Loucy (cell line): ENCODE measurements at regions not wholly inside any gene's neighbourhood (a gene's known extent, or its start where the extent isn't known, plus 50 kb on each side); places are given as distances from the start of the nearest gene placed in this dataset.

Source experiments
- H2AFZ ChIP-seq: fragments of 200-600 bp; sonication (generic); 2 replicates; pipeline ENCODE4 v1.6.0; 2016; ENCODE audit warnings: antibody characterized with exemption, mild to moderate bottlenecking, low read length, moderate library complexity
- H3F3A ChIP-seq: fragments of 200-600 bp; 2 replicates; pipeline ENCODE4 v1.6.0; 2016; ENCODE audit warnings: antibody characterized with exemption, low read depth, mild to moderate bottlenecking
- H3K27me3 ChIP-seq: fragments of 200-600 bp; sonication (generic); 2 replicates; pipeline ENCODE4 v1.6.1; 2014; ENCODE audit warnings: low read length, mild to moderate bottlenecking; ENCODE audit not compliant: insufficient read depth, poor library complexity, severe bottlenecking
- H3K36me3 ChIP-seq: fragments of 200-600 bp; sonication (generic); 2 replicates; pipeline ENCODE4 v1.6.1; 2016; ENCODE audit warnings: low read length; ENCODE audit not compliant: insufficient read depth
- H3K4me1 ChIP-seq: fragments of 200-600 bp; sonication (generic); 2 replicates; pipeline ENCODE4 v1.5.1; 2014; ENCODE audit warnings: low read length, mild to moderate bottlenecking; ENCODE audit not compliant: insufficient read depth, poor library complexity, severe bottlenecking
- H3K4me2 ChIP-seq: fragments of 200-600 bp; sonication (generic); 2 replicates; pipeline ENCODE4 v1.6.0; 2014; ENCODE audit warnings: antibody characterized with exemption, low read length, low read depth, mild to moderate bottlenecking; ENCODE audit not compliant: poor library complexity, severe bottlenecking
- H3K4me3 ChIP-seq: fragments of 200-600 bp; sonication (generic); 2 replicates; pipeline ENCODE4 v1.5.1; 2014; ENCODE audit warnings: low read length, mild to moderate bottlenecking, mixed read lengths; ENCODE audit not compliant: poor library complexity, severe bottlenecking
- H3K79me2 ChIP-seq: fragments of 200-600 bp; sonication (generic); 2 replicates; pipeline ENCODE4 v1.6.1; 2014; ENCODE audit warnings: low read length; ENCODE audit not compliant: insufficient read depth
- H3K9ac ChIP-seq: fragments of 200-600 bp; sonication (generic); 2 replicates; pipeline ENCODE4 v1.6.0; 2014; ENCODE audit warnings: mild to moderate bottlenecking, low read depth, low read length, moderate library complexity; ENCODE audit not compliant: poor library complexity, severe bottlenecking
- H3K9me2 ChIP-seq: fragments of 200-600 bp; sonication (generic); replicated peaks from 2 replicates; pipeline ENCODE4 v1.6.1; 2016; ENCODE audit warnings: low read depth, low read length, mixed read lengths
- H3K9me3 ChIP-seq: fragments of 200-600 bp; sonication (generic); 2 replicates; pipeline ENCODE4 v1.6.1; 2014; ENCODE audit warnings: mild to moderate bottlenecking, antibody characterized with exemption, low read length, low read depth; ENCODE audit not compliant: insufficient read depth
- H4K20me1 ChIP-seq: fragments of 200-600 bp; sonication (generic); 2 replicates; pipeline ENCODE4 v1.6.0; 2014; ENCODE audit warnings: antibody characterized with exemption, low read length, mild to moderate bottlenecking; ENCODE audit not compliant: insufficient read depth, poor library complexity, severe bottlenecking
- EZH2phosphoT487 ChIP-seq: fragments of 200-600 bp; IDR thresholded peaks from 2 replicates; pipeline ENCODE4 v1.6.1; 2018; ENCODE audit warnings: antibody characterized with exemption, mild to moderate bottlenecking, moderate library complexity, borderline replicate concordance
- TF ChIP-seq, protein P1 (sequence below): fragments of 200-600 bp; sonication (generic); conservative IDR thresholded peaks from 2 replicates; pipeline ENCODE4 v1.5.1; 2014; ENCODE audit warnings: mild to moderate bottlenecking, antibody characterized with exemption, low read length

DNA sequence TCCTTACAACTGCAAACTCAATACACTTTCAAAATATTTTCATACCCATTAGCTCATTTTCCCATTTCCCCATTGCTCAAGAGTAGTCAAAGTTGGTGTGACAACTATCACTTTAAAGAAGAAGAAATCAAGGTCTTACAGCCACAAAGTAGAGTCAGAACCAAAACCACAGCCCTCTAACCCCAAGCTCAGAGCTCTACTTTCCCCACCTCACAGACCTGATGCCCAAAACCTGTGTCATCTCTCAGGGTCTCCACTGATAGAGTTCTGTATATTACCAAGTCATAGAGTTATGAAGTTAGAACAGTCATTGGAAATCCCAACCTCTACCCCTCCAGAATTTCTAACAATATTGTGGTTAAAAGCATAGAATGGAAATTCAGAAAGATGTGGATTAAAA is 505.8 kb downstream of the RAB28 start:
- Histone ChIP-seq H3K9me3 (no peaks in the 10 kb centered on the region), H3K9me2 (no peaks in the 10 kb centered on the region), H2AFZ (no peak overlapping the region), H3K4me3 (no peak overlapping the region), H3K79me2 (no peaks in the 10 kb centered on the region), H3F3A (no peaks in the 10 kb centered on the region), H3K36me3 (no peaks in the 10 kb centered on the region), H3K27me3 (no peaks in the 10 kb centered on the region), H3K4me2 (no peak overlapping the region), H3K4me1 (no peaks in the 10 kb centered on the region), H3K9ac (no peak overlapping the region), H4K20me1 (no peaks in the 10 kb centered on the region)
- TF ChIP-seq EZH2phosphoT487: no peak
- TF ChIP-seq, protein P1, sequence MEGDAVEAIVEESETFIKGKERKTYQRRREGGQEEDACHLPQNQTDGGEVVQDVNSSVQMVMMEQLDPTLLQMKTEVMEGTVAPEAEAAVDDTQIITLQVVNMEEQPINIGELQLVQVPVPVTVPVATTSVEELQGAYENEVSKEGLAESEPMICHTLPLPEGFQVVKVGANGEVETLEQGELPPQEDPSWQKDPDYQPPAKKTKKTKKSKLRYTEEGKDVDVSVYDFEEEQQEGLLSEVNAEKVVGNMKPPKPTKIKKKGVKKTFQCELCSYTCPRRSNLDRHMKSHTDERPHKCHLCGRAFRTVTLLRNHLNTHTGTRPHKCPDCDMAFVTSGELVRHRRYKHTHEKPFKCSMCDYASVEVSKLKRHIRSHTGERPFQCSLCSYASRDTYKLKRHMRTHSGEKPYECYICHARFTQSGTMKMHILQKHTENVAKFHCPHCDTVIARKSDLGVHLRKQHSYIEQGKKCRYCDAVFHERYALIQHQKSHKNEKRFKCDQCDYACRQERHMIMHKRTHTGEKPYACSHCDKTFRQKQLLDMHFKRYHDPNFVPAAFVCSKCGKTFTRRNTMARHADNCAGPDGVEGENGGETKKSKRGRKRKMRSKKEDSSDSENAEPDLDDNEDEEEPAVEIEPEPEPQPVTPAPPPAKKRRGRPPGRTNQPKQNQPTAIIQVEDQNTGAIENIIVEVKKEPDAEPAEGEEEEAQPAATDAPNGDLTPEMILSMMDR: no peak

DNA sequence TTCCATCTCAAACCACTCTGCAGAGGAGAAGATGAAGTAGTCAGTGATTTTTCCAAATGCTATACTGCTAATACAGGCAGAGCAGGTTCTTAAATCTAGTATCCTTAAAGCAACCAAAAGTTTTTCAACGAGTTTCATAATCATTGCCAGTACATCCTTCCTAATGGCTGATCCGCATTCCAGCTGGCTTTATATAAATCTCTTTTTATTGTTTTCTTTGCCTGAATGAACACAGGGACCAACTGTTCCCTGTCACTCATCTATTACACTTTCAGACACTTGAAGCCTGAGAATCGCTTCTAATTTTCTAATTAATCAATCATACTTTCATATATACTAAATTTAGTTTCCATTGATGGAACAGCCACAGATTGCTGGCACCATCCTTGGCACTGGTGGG is 508.6 kb downstream of the RAB28 start:
- no peak overlapping the region for H3K9ac ChIP-seq
- H3K4me3 ChIP-seq: no peak overlapping the region
- H3F3A ChIP-seq: no peaks in the 10 kb centered on the region
- H3K4me2 ChIP-seq: no peak overlapping the region
- no peaks in the 10 kb centered on the region for H3K4me1 ChIP-seq
- no peaks in the 10 kb centered on the region for H3K9me2 ChIP-seq
- H3K79me2 ChIP-seq: no peaks in the 10 kb centered on the region
- TF ChIP-seq, protein P1: no peak
- TF ChIP-seq EZH2phosphoT487: no peak
- no peaks in the 10 kb centered on the region for H3K9me3 ChIP-seq
- no peaks in the 10 kb centered on the region for H4K20me1 ChIP-seq
- H3K36me3 ChIP-seq: no peaks in the 10 kb centered on the region
- no peak overlapping the region for H2AFZ ChIP-seq
- H3K27me3 ChIP-seq: no peaks in the 10 kb centered on the region

DNA sequence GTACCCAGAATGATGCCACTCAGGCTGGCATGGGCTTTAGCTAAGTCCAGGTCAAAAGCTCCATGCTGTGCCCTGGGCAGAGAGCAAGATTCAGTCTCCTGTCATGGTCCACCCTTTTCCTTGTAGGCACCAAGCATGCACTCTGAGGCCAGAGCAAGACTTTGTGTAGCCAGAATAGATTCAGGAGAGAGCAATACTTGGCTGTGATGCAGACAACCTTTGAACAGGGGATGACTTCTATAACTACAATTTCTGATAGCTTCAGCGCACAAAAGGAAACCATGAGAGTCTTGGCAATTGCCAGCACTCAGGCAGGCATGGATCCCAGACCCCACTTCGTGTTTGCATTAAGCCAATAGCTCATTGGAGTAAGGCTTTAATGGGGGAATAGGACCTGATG is 510.6 kb downstream of the RAB28 start:
- H4K20me1 ChIP-seq: no peaks in the 10 kb centered on the region
- no peaks in the 10 kb centered on the region for H3K9me3 ChIP-seq
- no peaks in the 10 kb centered on the region for H3K27me3 ChIP-seq
- no peak overlapping the region for H3K4me2 ChIP-seq
- H3K79me2 ChIP-seq: no peaks in the 10 kb centered on the region
- no peaks in the 10 kb centered on the region for H3K4me1 ChIP-seq
- no peak overlapping the region for H2AFZ ChIP-seq
- no peak overlapping the region for H3K4me3 ChIP-seq
- no peaks in the 10 kb centered on the region for H3K36me3 ChIP-seq
- no peak overlapping the region for H3K9ac ChIP-seq
- TF ChIP-seq, protein P1: no peak
- no peak for TF ChIP-seq EZH2phosphoT487
- no peaks in the 10 kb centered on the region for H3K9me2 ChIP-seq
- H3F3A ChIP-seq: no peaks in the 10 kb centered on the region
